ENCODE measurements at regions not wholly inside any gene's neighbourhood (a gene's known extent, or its start where the extent isn't known, plus 50 kb on each side); places are given as distances from the start of the nearest gene placed in this dataset.
"Not testable (repeated sequence)": the region's sequence is repeated elsewhere in the genome, so short reads cannot be mapped to it uniquely, and the experiment has no call there.

DNA sequence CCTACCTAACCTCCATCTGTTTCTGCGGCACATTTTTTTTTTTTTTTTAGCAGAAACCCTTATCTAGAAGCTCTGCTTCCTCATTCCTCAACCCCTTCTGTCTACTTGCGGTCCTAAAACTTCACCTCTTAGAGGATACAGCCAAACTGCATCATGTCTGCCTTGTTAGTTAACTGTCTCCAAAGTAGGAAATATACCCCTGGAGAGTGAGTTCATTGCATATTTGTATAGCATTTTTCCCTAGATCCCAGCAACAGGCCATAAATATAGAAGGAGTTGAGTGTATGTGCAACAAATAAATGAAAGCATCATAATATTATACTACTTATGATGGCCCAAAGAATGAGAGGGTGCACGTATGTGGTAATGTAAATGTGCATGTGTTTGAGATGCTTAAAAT, 1288.6 kb upstream of the GJE1 start:
- DNase-seq: no peak

GRCh38 chr6:140833408-140833807, 1299.3 kb upstream of the GJE1 start:
- DNase-seq: no peak

DNA sequence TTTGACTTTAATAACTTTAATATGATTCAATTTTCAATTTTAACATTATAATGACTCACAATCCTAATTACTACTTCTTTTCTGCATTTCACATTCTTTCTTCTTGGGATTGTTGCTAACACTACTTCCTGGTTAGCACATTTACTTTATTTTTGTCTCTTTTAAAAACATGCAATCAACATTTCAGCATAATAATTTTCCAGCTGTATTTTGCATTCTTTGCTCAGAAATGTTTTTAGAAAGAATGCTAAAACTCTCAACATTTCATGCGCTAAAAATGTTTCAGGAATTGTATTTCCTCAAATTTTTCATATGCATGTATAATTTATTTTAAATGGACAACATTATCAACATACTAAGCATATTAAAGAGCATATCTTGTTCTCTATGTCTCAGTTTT, 1302.1 kb upstream of the GJE1 start:
- no peak for DNase-seq

DNA sequence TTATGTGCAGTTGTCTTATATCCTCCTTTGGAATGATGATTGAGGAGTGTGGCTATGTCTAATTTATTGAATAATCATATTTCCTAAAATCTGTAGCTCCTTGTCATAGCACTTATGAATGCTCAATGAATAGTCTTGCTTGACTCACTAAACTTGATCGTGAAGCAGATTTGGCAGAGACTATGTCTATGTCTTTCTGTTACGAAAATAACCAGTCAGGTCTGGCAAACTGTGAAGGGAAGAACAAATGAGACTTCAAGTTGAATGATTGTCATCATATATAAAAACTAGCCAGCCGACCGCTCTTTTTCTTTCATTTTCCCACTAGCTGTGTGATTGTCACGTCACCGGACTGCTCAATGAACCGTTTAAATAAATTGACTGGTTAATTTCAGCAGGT, 1303.9 kb upstream of the GJE1 start:
- no peak for DNase-seq

DNA sequence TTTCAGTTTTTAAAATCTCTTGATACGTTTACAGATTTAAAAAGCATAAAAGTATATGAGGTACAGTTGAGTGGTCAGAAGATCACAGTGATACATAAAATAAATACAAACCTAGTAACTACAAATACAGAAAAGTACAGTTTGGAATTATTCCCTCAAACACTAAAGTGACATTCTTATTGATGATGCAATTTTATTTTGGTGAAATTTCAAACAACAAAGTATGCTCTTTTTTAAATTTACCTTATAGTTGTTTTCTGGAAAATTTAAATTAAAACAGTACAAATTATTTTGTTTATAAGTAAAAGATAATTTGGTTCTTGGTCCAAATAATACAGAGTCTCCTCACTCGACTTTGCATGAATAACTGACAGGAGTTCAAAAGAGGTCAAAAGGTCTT, 1305.1 kb upstream of the GJE1 start:
- DNase-seq: no peak

- no peak for DNase-seq
These were observed 1307.0 kb upstream of the GJE1 start for GRCh38 chr6:140825731-140826130.

- DNase-seq: no peak
These were observed 1308.1 kb upstream of the GJE1 start for GRCh38 chr6:140824595-140824994.

- no peak for DNase-seq
These were observed 1311.5 kb upstream of the GJE1 start for GRCh38 chr6:140821196-140821595.

- DNase-seq: no peak
These were observed 1315.5 kb upstream of the GJE1 start for GRCh38 chr6:140817176-140817575.

- DNase-seq: peak in 1 of 2 donors; percentile 2
These were observed 1316.0 kb upstream of the GJE1 start for GRCh38 chr6:140816681-140817080.

- DNase-seq: no peak
These were observed 1320.1 kb upstream of the GJE1 start for GRCh38 chr6:140812636-140813035.

GRCh38 chr6:140811642-140812041, 1321.1 kb upstream of the GJE1 start:
- no peak for DNase-seq

DNA sequence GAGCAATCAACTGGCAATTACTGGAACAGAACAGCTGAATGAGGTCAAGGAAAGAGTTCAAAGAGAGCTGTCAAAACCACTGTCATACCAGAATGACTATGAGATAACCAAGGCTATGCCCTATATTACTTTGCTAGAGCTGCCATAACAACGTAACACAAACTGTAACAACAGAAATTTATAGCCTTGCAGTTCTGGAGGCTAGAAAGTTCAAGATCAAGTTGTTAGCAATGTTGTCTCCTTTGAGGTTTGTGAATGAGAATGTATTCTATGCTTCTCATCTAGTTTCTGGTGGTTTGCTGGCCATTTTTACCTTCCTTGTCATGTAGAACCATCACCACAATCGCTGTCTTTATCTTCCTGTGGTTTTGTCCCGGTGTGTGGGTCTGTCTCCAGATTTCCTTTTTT, 1323.0 kb upstream of the GJE1 start:
- DNase-seq: no peak

GRCh38 chr6:140806431-140806830, 1326.3 kb upstream of the GJE1 start:
- DNase-seq: no peak

- DNase-seq: no peak
These were observed 1338.2 kb upstream of the GJE1 start for GRCh38 chr6:140794544-140794943.

DNA sequence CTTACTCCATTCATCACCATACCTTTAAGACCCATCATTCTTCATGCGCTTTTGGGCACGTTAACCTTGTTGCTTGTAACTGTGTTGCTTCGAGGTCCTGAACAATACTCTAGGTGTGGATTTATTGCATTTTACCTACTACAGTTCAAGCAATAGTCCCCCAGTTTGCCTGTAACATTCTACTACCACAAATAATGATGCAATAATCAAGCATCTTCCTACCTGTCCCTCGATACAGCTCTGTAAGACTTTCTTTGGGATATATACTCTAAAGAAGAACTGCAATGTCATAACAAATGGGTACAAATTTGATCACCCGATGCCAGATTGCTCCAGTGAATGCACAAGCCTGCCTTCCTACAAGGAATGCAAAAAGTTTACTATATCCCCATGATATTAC, 1342.6 kb upstream of the GJE1 start:
- no peak for DNase-seq

GRCh38 chr6:140789466-140789865, 1343.3 kb upstream of the GJE1 start:
- no peak for DNase-seq

- DNase-seq: no peak
These were observed 1346.8 kb upstream of the GJE1 start for GRCh38 chr6:140785926-140786325.

DNA sequence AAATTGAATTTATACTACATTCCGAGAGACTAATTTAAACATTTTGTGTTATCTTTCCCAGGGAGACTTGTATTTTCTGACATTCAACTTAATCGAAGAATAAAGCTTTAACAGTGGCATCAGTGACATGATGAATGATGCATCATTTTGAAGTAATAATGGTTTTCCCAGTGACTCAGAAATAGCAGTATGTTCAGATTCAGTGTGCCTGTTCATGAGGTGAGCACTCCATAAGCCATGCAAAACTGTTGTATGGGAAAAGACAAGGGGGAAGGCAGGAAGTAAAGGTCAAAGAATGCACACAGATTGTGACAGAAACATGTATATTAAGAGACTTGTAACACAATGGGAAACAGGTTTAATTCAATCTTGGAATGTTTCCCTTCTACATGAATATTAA, 1348.2 kb upstream of the GJE1 start:
- DNase-seq: no peak

DNA sequence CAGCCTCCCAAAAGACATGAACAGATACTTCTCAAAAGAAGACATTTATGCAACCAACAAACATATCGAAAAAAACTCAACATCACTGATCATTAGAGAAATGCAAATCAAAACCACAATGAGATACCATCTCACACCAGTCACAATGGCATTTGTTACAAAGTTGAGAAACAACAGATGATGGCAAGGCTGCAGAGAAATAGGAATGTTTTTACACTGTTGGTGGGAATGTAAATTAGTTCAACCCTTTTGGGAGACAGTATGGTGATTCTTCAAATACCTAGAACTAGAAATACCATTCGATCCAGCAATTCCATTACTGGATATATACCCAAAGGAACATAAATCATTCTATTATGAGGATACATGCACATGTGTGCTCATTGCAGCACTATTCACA, 1349.2 kb upstream of the GJE1 start:
- DNase-seq: not testable (repeated sequence)

GRCh38 chr6:140782941-140783340, 1349.8 kb upstream of the GJE1 start:
- DNase-seq: no peak

- no peak for DNase-seq
These were observed 1352.6 kb upstream of the GJE1 start for GRCh38 chr6:140779991-140780596.

GRCh38 chr6:140779341-140779740, 1353.4 kb upstream of the GJE1 start:
- no peak for DNase-seq

DNA sequence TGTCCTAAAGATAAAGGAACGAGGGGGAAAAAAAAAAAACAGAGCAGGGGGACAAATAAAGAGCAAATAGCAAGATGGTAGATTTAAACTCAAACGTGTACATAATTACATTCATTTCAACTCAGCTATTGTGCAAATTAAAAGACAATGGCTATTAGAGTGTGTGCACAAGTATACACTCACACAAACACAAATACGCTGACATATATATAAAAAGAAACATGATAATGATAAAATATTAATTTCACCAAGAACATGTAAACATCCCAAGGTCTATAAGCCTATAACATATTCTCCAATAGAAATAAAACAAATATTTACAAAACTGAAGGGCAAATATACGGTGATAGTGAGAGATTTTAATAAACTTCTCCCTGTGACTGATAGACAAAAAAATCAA, 1354.9 kb upstream of the GJE1 start:
- no peak for DNase-seq

GRCh38 chr6:140775061-140775460, 1357.7 kb upstream of the GJE1 start:
- no peak for DNase-seq
